Ovary (tissue), 7 donors: ENCODE measurements at regions not wholly inside any gene's neighbourhood (a gene's known extent, or its start where the extent isn't known, plus 50 kb on each side); places are given as distances from the start of the nearest gene placed in this dataset.
A peak's percentile ranks its signal among the peaks of the same experiment; 100 is the strongest.

Source experiments
- DNase-seq, 5 donors: peaks; one replicate each; pipeline ENCODE4 v3.0.0-alpha.2; 2019 to 2020
- H3K27ac ChIP-seq, 2 donors: fragments of 200-600 bp; one replicate each; pipeline versions ENCODE4 v1.5.1 to v1.8.0; 2019 to 2022
- H3K27me3 ChIP-seq: fragments of 200-600 bp; one replicate; pipeline ENCODE4 v1.8.0; 2022
- H3K36me3 ChIP-seq: fragments of 200-600 bp; sonication (generic); one replicate; pipeline ENCODE4 v1.5.1; 2019
- H3K4me1 ChIP-seq: one replicate; pipeline ENCODE4 v1.8.1; 2013; ENCODE audit warnings: mild to moderate bottlenecking, moderate library complexity; ENCODE audit not compliant: insufficient read depth
- H3K4me3 ChIP-seq: fragments of 200-600 bp; sonication (generic); one replicate; pipeline ENCODE4 v1.5.1; 2017
- H3K9me3 ChIP-seq, 2 donors: fragments of 200-600 bp in 1 of 2; sonication (generic) in 1 of 2; one replicate each; pipeline versions ENCODE4 v1.5.1 to v1.8.1; 2013 to 2019; ENCODE audit warnings: mild to moderate bottlenecking in 1 of 2, moderate library complexity in 1 of 2
- EP300 ChIP-seq: sonication (generic); formaldehyde crosslinking; IDR thresholded peaks from one replicate; pipeline ENCODE4 v1.6.1; 2017; ENCODE audit warnings: antibody characterized with exemption
- POLR2A ChIP-seq: fragments of 450-650 bp; IDR thresholded peaks from one replicate; pipeline ENCODE4 v1.6.1; 2017; ENCODE audit warnings: antibody characterized with exemption, mild to moderate bottlenecking, moderate library complexity
- WGBS, 3 donors: extraction: QIAGEN DNeasy Blood & Tissue Kit in 1 of 3; methylation state at CpG; one replicate each; pipeline versions ENCODE4 v1.1.5 to v1.1.7; 2013 to 2017; 5-methylcytosine and 5-hydroxymethylcytosine counted together
- intact Hi-C, 4 donors: fragments of 100-400 bp; cut with DNase I; formaldehyde crosslinking; loops; one replicate each; pipeline versions ENCODE4 v1.11.0 to v1.15.1; 2022 to 2023
- TF ChIP-seq, protein P1 (sequence below), 3 donors: fragments of 450-650 bp in 2 of 3; fragments of 200-600 bp in 1 of 3; IDR thresholded peaks; one replicate each; pipeline versions ENCODE4 v1.5.1 to v1.8.0; 2016 to 2022; ENCODE audit warnings: antibody characterized with exemption in 3 of 3, mild to moderate bottlenecking in 1 of 3
- donor health status: DM: no; HTN: no; CAD: no; lungs with moderate emphysema.
- donor health status: DM: no; HTN: no; CAD: no.
- donor health status: Bipolar disorder and iron deficiency.
- donor health status: DM: no; HTN: no; CAD: no.
- donor health status: DM: yes; HTN: yes; CAD: no.

DNA sequence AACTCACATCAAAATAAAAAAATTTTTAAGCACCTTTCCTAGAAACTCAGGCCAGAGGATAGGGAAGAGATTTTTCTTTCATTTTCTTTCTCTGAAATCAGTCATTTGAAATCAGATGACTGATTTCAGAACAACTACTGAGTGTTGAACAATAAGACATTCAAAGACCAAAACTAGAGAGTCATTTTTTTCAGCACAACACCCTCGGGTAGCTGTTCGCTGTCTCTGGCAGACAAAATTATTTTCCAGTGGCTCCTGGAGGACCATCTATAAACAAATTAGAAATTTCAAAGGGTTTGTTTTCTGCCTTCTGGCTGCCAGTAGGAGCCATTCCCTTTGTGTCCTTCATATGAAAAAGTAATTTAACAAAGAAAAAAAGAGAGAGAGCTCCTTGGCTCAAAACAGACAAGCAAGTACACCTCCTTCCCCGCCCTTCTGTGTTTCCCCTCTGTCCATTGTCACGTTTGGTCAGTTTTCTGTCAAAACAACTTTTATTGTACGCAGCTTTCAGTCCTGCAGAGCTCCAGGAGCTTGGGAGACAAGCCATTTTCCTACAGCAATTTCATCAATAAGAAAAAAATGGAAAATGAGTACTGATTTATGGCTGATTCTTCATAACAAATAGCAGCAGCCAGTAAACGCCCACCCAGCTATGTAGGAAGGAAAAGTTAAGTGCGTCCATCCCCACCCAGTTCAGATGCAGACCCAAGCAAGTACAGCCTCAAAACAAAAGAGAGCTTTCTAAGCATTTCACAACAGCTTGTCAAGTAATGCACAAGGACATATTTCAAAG lies 405.2 kb downstream of the ZNF608 start:
- intact Hi-C loops: no loop called here
- TF ChIP-seq POLR2A: no peak
- TF ChIP-seq EP300: no peak
- no peak overlapping the region for H3K27ac ChIP-seq
- WGBS, 3 donors: 7 to 10% (median 9%) methylated on average over 7 of the region's 7 CpGs
- H3K4me1 ChIP-seq: no peaks in the 10 kb centered on the region
- H3K27me3 ChIP-seq: no peaks in the 10 kb centered on the region
- peak in 1 of 5 donors; percentile 11 for DNase-seq
- H3K9me3 ChIP-seq: no peaks in the 10 kb centered on the region
- no peaks in the 10 kb centered on the region for H3K36me3 ChIP-seq
- H3K4me3 ChIP-seq: no peak overlapping the region

DNA sequence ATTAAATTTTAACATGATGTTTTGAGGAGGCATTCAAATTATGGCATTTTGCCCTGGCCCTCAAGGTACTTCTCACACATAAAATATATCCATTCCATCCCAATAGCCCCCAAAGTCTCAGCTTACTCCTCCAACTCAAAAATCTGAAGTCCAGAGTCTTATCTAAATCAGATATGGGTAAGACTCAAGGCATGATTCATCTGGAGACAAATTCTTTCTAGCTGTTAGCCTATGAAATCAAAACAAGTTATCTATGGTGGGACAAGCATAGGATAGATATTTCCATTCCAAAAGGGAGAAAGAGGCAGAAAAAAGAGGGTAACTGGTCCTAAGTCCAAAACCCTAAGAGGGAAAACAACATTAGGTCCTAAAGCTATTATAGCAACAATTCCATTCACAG lies 408.4 kb downstream of the ZNF608 start:
- intact Hi-C loops: no loop called here

DNA sequence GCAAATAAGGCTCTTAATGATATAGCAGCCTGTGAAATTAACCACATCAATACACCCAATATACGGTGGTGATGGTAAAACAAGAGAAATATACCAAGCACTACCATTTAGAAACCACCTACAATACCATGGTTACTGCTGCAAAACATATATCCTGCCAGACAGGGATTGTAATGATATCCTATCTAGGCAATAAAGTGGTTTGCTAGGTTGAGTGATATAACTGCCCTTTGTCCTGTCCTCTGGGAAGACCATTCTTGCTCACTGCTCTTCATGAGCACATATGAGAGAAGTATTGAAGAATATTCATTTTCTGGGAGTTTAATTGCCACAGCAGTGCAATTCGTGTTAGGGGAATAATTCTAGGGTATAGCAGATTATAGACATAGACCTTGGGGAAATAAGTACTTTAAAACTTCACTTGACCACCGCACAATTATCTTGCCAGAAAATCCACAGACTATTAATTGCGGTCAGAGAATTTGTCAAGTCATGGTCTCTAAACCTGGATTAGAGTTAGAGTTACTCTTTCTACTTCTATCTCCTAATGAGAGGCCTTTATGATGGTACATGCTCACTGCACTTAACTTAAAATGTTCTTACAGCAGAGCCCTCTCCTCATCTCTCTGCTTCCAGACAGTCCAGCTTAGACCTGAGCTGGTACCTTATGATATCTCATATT lies 413.0 kb downstream of the ZNF608 start:
- no peaks in the 10 kb centered on the region for H3K27me3 ChIP-seq
- H3K27ac ChIP-seq: no peak overlapping the region
- H3K4me1 ChIP-seq: no peaks in the 10 kb centered on the region
- DNase-seq: no peak
- 95 to 98% (median 97%) methylated on average over 4 of the region's 4 CpGs for WGBS, 3 donors
- intact Hi-C loops: no loop called here
- H3K4me3 ChIP-seq: no peak overlapping the region
- no peaks in the 10 kb centered on the region for H3K36me3 ChIP-seq
- TF ChIP-seq POLR2A: no peak
- TF ChIP-seq, protein P1, sequence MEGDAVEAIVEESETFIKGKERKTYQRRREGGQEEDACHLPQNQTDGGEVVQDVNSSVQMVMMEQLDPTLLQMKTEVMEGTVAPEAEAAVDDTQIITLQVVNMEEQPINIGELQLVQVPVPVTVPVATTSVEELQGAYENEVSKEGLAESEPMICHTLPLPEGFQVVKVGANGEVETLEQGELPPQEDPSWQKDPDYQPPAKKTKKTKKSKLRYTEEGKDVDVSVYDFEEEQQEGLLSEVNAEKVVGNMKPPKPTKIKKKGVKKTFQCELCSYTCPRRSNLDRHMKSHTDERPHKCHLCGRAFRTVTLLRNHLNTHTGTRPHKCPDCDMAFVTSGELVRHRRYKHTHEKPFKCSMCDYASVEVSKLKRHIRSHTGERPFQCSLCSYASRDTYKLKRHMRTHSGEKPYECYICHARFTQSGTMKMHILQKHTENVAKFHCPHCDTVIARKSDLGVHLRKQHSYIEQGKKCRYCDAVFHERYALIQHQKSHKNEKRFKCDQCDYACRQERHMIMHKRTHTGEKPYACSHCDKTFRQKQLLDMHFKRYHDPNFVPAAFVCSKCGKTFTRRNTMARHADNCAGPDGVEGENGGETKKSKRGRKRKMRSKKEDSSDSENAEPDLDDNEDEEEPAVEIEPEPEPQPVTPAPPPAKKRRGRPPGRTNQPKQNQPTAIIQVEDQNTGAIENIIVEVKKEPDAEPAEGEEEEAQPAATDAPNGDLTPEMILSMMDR (IDR thresholded peaks at IDR 0.05): no peak
- no peak for TF ChIP-seq EP300
- no peaks in the 10 kb centered on the region for H3K9me3 ChIP-seq

More for the DNA sequence above, 408.4 kb downstream of the ZNF608 start:
- Histone ChIP-seq H3K9me3 (no peaks in the 10 kb centered on the region), H3K36me3 (no peaks in the 10 kb centered on the region), H3K27ac (no peak overlapping the region), H3K4me3 (no peak overlapping the region), H3K27me3 (no peaks in the 10 kb centered on the region), H3K4me1 (no peaks in the 10 kb centered on the region)
- no peak for DNase-seq
- TF ChIP-seq EP300 (no peak), POLR2A (no peak)
- TF ChIP-seq, protein P1 (IDR thresholded peaks at IDR 0.05): no peak

DNA sequence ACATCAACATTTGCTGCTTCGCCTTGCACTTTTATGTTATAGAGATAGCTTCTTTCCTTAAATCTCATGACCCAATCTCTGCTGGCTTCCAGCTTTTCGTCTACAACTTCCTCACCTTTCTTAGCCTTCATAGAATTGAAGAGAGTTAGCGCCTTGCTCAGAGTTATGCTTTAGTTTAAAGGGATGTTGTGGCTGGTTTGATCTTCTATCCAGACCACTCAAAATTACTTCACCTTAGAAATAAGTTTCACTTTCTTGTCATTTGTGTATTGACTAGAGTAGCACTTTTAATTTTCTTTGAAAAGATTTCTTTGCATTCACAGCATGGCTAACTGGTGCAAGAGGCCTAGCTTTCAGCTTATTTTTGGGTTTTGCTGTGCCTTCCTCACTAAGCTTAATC lies 414.2 kb downstream of the ZNF608 start:
- Histone ChIP-seq H3K9me3 (no peaks in the 10 kb centered on the region), H3K4me1 (no peaks in the 10 kb centered on the region), H3K27ac (no peak overlapping the region), H3K27me3 (no peaks in the 10 kb centered on the region), H3K4me3 (no peak overlapping the region), H3K36me3 (no peaks in the 10 kb centered on the region)
- intact Hi-C loops: no loop called here
- TF ChIP-seq, protein P1 (IDR thresholded peaks at IDR 0.05): no peak
- 92 to 95% (median 95%) methylated on average over 3 of the region's 3 CpGs for WGBS, 3 donors
- no peak for DNase-seq

DNA sequence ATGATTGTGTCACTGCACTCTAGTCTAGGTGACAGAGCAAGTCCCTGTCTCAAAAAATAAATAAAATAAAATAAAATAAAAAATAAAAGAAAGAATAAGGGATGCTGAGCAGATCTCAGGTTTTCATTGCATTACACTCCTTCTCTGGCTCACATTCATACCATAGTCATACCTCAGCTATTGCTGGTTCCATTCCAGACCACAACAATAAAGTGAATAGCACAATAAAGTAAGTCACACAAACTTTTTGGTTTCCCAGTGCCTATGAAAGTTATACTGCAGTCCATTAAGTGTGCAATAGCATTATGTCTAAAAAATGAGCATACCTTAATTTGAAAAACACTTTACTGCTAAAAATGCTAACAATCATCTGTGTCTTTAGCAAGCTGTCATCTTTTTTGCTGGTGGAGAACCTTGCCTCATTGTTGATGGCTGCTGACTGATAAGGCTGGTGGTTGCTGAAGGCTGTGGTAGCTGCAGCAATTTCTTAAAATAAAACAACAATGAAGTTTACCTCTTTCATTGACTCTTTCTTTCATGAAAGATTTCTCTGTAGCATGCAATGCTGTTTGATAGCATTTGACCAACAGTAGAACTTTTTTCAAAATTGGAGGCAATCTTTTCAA lies 415.7 kb downstream of the ZNF608 start:
- Histone ChIP-seq H3K27me3 (no peaks in the 10 kb centered on the region), H3K27ac (no peak overlapping the region)
- intact Hi-C loops: no loop called here

More for the DNA sequence above, 415.7 kb downstream of the ZNF608 start:
- Histone ChIP-seq H3K4me3 (no peak overlapping the region), H3K9me3 (no peaks in the 10 kb centered on the region), H3K36me3 (no peaks in the 10 kb centered on the region), H3K4me1 (no peaks in the 10 kb centered on the region)
- no peak for DNase-seq
- TF ChIP-seq POLR2A: no peak
- TF ChIP-seq, protein P1 (IDR thresholded peaks at IDR 0.05): no peak
- TF ChIP-seq EP300: no peak
